ENCODE measurements at regions not wholly inside any gene's neighbourhood (a gene's known extent, or its start where the extent isn't known, plus 50 kb on each side); places are given as distances from the start of the nearest gene placed in this dataset.

DNA sequence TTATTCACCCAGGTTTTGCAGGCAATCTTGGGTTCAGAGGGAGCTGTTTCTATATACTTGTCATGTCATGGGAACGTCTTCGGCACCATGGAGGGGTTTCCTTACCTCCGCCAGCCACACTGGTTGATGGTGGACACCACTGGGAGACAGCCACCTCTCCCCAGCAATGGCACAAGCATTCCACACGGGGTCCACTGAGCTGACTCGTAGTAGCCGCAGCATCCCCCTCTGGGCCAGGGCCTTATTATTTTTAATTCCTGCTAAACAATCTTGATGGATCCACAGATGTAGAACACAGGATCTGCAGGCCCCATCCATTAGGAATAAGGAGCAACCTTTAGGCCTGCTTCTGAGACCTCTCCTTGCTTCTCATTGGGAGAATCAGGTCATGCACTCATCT, 132.9 kb downstream of the DICER1 start:
- TF ChIP-seq, protein P1, sequence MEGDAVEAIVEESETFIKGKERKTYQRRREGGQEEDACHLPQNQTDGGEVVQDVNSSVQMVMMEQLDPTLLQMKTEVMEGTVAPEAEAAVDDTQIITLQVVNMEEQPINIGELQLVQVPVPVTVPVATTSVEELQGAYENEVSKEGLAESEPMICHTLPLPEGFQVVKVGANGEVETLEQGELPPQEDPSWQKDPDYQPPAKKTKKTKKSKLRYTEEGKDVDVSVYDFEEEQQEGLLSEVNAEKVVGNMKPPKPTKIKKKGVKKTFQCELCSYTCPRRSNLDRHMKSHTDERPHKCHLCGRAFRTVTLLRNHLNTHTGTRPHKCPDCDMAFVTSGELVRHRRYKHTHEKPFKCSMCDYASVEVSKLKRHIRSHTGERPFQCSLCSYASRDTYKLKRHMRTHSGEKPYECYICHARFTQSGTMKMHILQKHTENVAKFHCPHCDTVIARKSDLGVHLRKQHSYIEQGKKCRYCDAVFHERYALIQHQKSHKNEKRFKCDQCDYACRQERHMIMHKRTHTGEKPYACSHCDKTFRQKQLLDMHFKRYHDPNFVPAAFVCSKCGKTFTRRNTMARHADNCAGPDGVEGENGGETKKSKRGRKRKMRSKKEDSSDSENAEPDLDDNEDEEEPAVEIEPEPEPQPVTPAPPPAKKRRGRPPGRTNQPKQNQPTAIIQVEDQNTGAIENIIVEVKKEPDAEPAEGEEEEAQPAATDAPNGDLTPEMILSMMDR (conservative IDR thresholded peaks at IDR 0.05; ENCODE audit: low read length) = no peak
- no peak for TF ChIP-seq EZH2phosphoT487 (IDR thresholded peaks at IDR 0.05; ENCODE audit: borderline replicate concordance, low read depth, low read length)

Data from OCI-LY7 (cell line).